ENCODE measurements at regions not wholly inside any gene's neighbourhood (a gene's known extent, or its start where the extent isn't known, plus 50 kb on each side); places are given as distances from the start of the nearest gene placed in this dataset.

- no peak for DNase-seq (ENCODE audit: low spot score)
- H3K36me3 ChIP-seq (ENCODE audit: insufficient read depth, low read length): no peaks in the 10 kb centered on the region
- no peaks in the 10 kb centered on the region for H4K20me1 ChIP-seq (ENCODE audit: insufficient read depth, low read length)
- H3K4me2 ChIP-seq (ENCODE audit: low read length): no peak overlapping the region
- BruUV-seq (replicated peaks): no TSS peak
- no peaks in the 10 kb centered on the region for H3K4me1 ChIP-seq (ENCODE audit: insufficient read depth, low read length, poor library complexity, severe bottlenecking)
- TF ChIP-seq CTCF (conservative IDR thresholded peaks at IDR 0.05; ENCODE audit: low read length) (no peak), EZH2phosphoT487 (IDR thresholded peaks at IDR 0.05; ENCODE audit: borderline replicate concordance, low read depth, low read length) (no peak)
- H3K9me2 ChIP-seq (ENCODE audit: insufficient read depth, low read length): no peaks in the 10 kb centered on the region
- ChIA-PET CTCF (ENCODE audit: unreplicated experiment) (no interaction called here), POLR2A (no interaction called here)
- H2AFZ ChIP-seq (ENCODE audit: low read length): no peak overlapping the region
- no peak overlapping the region for H3K27ac ChIP-seq (ENCODE audit: low read depth, low read length, poor library complexity, severe bottlenecking)
- intact Hi-C loops (cut with micrococcal nuclease; ENCODE audit: unreplicated experiment): no loop called here
- no peaks in the 10 kb centered on the region for H3K79me2 ChIP-seq (ENCODE audit: insufficient read depth, low read depth, low read length)
- H3K9me3 ChIP-seq (ENCODE audit: low read length): no peaks in the 10 kb centered on the region
- no peak overlapping the region for H3K4me3 ChIP-seq (ENCODE audit: low read depth, low read length, poor library complexity, severe bottlenecking)
These were observed 135.2 kb upstream of the RUNX3 start for GRCh38 chr1:25065321-25065721.

- Histone ChIP-seq H3K9me3 (ENCODE audit: low read length) (no peaks in the 10 kb centered on the region), H2AFZ (ENCODE audit: low read length) (no peak overlapping the region), H3K4me2 (ENCODE audit: low read length) (no peak overlapping the region), H3K9me2 (ENCODE audit: insufficient read depth, low read length) (no peaks in the 10 kb centered on the region), H3K79me2 (ENCODE audit: insufficient read depth, low read depth, low read length) (no peaks in the 10 kb centered on the region), H3K4me3 (ENCODE audit: low read depth, low read length, poor library complexity, severe bottlenecking) (no peak overlapping the region), H4K20me1 (ENCODE audit: insufficient read depth, low read length) (no peaks in the 10 kb centered on the region), H3K4me1 (ENCODE audit: insufficient read depth, low read length, poor library complexity, severe bottlenecking) (no peaks in the 10 kb centered on the region), H3K36me3 (ENCODE audit: insufficient read depth, low read length) (no peaks in the 10 kb centered on the region), H3K27ac (ENCODE audit: low read depth, low read length, poor library complexity, severe bottlenecking) (no peak overlapping the region)
- CTCF ChIA-PET (ENCODE audit: unreplicated experiment): no interaction called here
- DNase-seq (ENCODE audit: low spot score): no peak
- POLR2A ChIA-PET: interaction anchor here (0.9 kb wide), 1 partner anchor 200 kb away, joined by 3 read pairs; no protein-coding TSS in a partner anchor
- TF ChIP-seq EZH2phosphoT487 (IDR thresholded peaks at IDR 0.05; ENCODE audit: borderline replicate concordance, low read depth, low read length): no peak
- no peak for TF ChIP-seq CTCF (conservative IDR thresholded peaks at IDR 0.05; ENCODE audit: low read length)
- no TSS peak for BruUV-seq (replicated peaks)
- intact Hi-C loops (cut with micrococcal nuclease; ENCODE audit: unreplicated experiment): no loop called here
These were observed 134.6 kb upstream of the RUNX3 start for GRCh38 chr1:25064465-25065240.
